Endothelial cell of umbilical vein (primary cell): ENCODE measurements at regions not wholly inside any gene's neighbourhood (a gene's known extent, or its start where the extent isn't known, plus 50 kb on each side); places are given as distances from the start of the nearest gene placed in this dataset.

ENCODE experiments used
- BruUV-seq: library from RNA; stranded (reverse); fragments of 400-500 nt; replicated peaks from 2 replicates; lab custom pipeline; 2021; lab: Mats Ljungman, UMichigan
- CTCF ChIA-PET: fragments of 300-600, 350-600 bp; sonication (Branson Sonifier 250); formaldehyde crosslinking; loops from one replicate; lab custom pipeline; 2021; ENCODE audit warnings: antibody characterized with exemption, inconsistent platforms; lab: Charles Lee
- POLR2A ChIA-PET: fragments of 300-600, 350-600 bp; sonication (Branson Sonifier 250); formaldehyde crosslinking; loops from one replicate; lab custom pipeline; 2021; ENCODE audit warnings: antibody characterized with exemption, inconsistent platforms; lab: Charles Lee
- DNase-seq: peaks from one replicate; pipeline ENCODE4 v3.0.0-alpha.2; 2011; ENCODE audit warnings: low read depth, low spot score
- FAIRE-seq: peaks from 2 replicates; lab custom pipeline; 2011; peaks lifted over from hg19 to GRCh38; lab: Jason Lieb, UNC
- H2AFZ ChIP-seq: 2 replicates; pipeline ENCODE4 v1.6.0; 2012; ENCODE audit warnings: low read depth, low read length, control low read depth, inconsistent platforms
- H3K27ac ChIP-seq: 2 replicates; pipeline ENCODE4 v1.5.1; 2011; ENCODE audit warnings: low read depth, mild to moderate bottlenecking, control low read depth, low read length, moderate library complexity; ENCODE audit not compliant: insufficient read depth
- H3K27me3 ChIP-seq, 2 experiments: 2 replicates each; pipeline versions ENCODE4 v1.6.0 to v1.6.1; 2011; ENCODE audit warnings: low read length in 2 of 2, mixed read lengths in 1 of 2; ENCODE audit not compliant: control insufficient read depth in 2 of 2, insufficient read depth in 2 of 2
- H3K36me3 ChIP-seq, 2 experiments: 2 replicates in 1 of 2; 3 replicates in 1 of 2; pipeline ENCODE4 v1.5.1; 2011; ENCODE audit warnings: low read length in 2 of 2, mild to moderate bottlenecking in 1 of 2, moderate library complexity in 1 of 2; ENCODE audit not compliant: control insufficient read depth in 2 of 2, insufficient read depth in 2 of 2; ENCODE audit errors: extremely low read depth in 1 of 2
- H3K4me1 ChIP-seq: 3 replicates; pipeline ENCODE4 v1.5.1; 2011; ENCODE audit warnings: mild to moderate bottlenecking, low read length; ENCODE audit not compliant: control insufficient read depth, insufficient read depth; ENCODE audit errors: extremely low read depth
- H3K4me2 ChIP-seq: 2 replicates; pipeline ENCODE4 v1.6.1; 2011; ENCODE audit warnings: low read length, control low read depth, mixed read lengths; ENCODE audit not compliant: insufficient read depth
- H3K4me3 ChIP-seq, 3 experiments: fragments of 200-600 bp in 1 of 3; sonication (generic), shearing (Covaris generic) in 1 of 3; replicated peaks in 1 of 3; 2 replicates each; pipeline ENCODE4 v1.5.1; 2011 to 2016; ENCODE audit warnings: control low read depth in 3 of 3, low read length in 3 of 3, mild to moderate bottlenecking in 2 of 3, inconsistent platforms in 1 of 3, low read depth in 1 of 3, moderate library complexity in 1 of 3; ENCODE audit not compliant: insufficient read depth in 1 of 3
- H3K79me2 ChIP-seq: 2 replicates; pipeline ENCODE4 v1.6.0; 2012; ENCODE audit warnings: low read length, inconsistent platforms; ENCODE audit not compliant: control insufficient read depth, insufficient read depth
- H3K9ac ChIP-seq: replicated peaks from 2 replicates; pipeline ENCODE3; 2011; ENCODE audit warnings: low read length, control low read depth; ENCODE audit not compliant: insufficient read depth; ENCODE audit errors: extremely low read depth
- H3K9me1 ChIP-seq: replicated peaks from 3 replicates; pipeline ENCODE4 v1.6.0; 2011; ENCODE audit warnings: mild to moderate bottlenecking, low read length; ENCODE audit not compliant: control insufficient read depth, insufficient read depth; ENCODE audit errors: extremely low read depth
- H3K9me3 ChIP-seq: replicated peaks from 2 replicates; pipeline ENCODE4 v1.5.1; 2012; ENCODE audit warnings: low read length, inconsistent platforms; ENCODE audit not compliant: control insufficient read depth, insufficient read depth
- H4K20me1 ChIP-seq: replicated peaks from 2 replicates; pipeline ENCODE3; 2011; ENCODE audit warnings: mild to moderate bottlenecking, low read length; ENCODE audit not compliant: control insufficient read depth, insufficient read depth; ENCODE audit errors: extremely low read depth
- EZH2 ChIP-seq: IDR thresholded peaks from 2 replicates; pipeline ENCODE4 v1.6.1; 2012; ENCODE audit warnings: borderline replicate concordance, low read depth, mild to moderate bottlenecking, moderate library complexity, low read length, inconsistent platforms; ENCODE audit not compliant: severe bottlenecking
- FOS ChIP-seq: IDR thresholded peaks from 2 replicates; pipeline ENCODE4 v1.6.1; 2011; ENCODE audit warnings: mild to moderate bottlenecking, low read length, moderate library complexity, borderline replicate concordance; ENCODE audit not compliant: insufficient read depth
- GATA2 ChIP-seq: IDR thresholded peaks from 2 replicates; pipeline ENCODE4 v1.7.0; 2011; ENCODE audit warnings: low read depth, mild to moderate bottlenecking, moderate library complexity, mixed read lengths, low read length; ENCODE audit not compliant: insufficient read length, insufficient read depth
- JUN ChIP-seq: IDR thresholded peaks from 2 replicates; pipeline ENCODE4 v1.6.1; 2011; ENCODE audit warnings: borderline replicate concordance, low read depth; ENCODE audit not compliant: insufficient read length, insufficient read depth
- MYC ChIP-seq: IDR thresholded peaks from one replicate; pipeline ENCODE4 v1.6.1; 2011; ENCODE audit warnings: mild to moderate bottlenecking, low read depth, low read length
- POLR2A ChIP-seq: IDR thresholded peaks from 2 replicates; pipeline ENCODE4 v1.6.1; 2012; ENCODE audit warnings: low read depth, mild to moderate bottlenecking, control low read depth, low read length
- POLR2AphosphoS5 ChIP-seq: IDR thresholded peaks from 2 replicates; pipeline ENCODE4 v1.6.1; 2012; ENCODE audit warnings: low read depth, mild to moderate bottlenecking, control low read depth, low read length, moderate library complexity; ENCODE audit not compliant: insufficient read depth
- dilution Hi-C: fragments of 300-500 bp; cut with MboI; formaldehyde crosslinking; loops from one replicate; pipeline ENCODE4 v1.15.0; 2019; ENCODE audit warnings: low sequenced_read_pairs; ENCODE audit not compliant: extremely low pct_ligation_motif_present
- intact Hi-C: fragments of 100-400 bp; cut with micrococcal nuclease; formaldehyde crosslinking; loops from one replicate; pipeline ENCODE4 v1.10.0; 2022
- TF ChIP-seq, protein P1 (sequence below), 2 donors: IDR thresholded peaks; 1 replicate in 1 of 2; 2 replicates in 1 of 2; pipeline ENCODE4 v1.5.1; 2011; ENCODE audit warnings: low read length in 2 of 2, mild to moderate bottlenecking in 2 of 2, moderate library complexity in 2 of 2, control low read depth in 1 of 2, inconsistent platforms in 1 of 2, low read depth in 1 of 2; ENCODE audit not compliant: insufficient read depth in 1 of 2; ENCODE audit errors: extremely low read depth in 1 of 2
- TF ChIP-seq, protein P2 (sequence below): IDR thresholded peaks from 2 replicates; pipeline ENCODE4 v1.6.1; 2011; ENCODE audit not compliant: insufficient read depth, insufficient read length

DNA sequence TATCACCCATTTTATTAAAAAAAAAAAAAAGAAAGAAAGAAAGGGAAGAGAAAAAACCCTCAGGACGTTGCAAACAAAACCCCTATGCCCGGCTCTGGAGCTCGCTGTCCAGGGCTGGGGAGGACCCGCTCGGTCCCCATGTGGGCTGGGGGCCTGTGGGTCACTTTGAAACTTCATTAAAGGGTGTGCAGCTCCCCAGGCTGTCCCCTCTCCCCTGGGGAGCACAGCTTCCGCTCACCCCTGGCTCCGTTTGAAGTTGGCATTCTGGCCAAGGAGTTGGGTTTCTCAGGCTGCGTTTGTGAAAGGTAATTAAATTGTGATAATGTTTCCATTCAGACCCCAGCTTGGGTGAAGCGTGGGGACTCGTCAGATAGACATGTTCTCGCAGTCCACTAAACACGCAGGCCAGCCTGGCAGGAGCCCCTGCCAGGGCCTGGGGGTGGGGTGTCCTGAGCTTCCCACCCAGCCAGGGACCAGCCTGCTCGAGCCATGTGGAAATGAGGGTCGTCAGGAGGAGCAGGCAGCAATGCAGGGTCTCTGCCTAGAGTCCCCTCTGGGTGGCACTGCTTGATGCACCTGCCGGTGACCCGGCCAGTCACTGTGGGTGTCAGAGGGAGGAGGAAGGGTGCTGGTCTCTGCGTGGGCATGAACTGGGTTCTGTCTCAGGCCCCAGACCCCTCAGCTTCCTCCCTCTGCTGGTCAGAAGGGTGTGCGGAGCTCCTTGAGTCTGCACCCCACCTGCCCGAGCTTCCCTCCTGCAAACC is 166.2 kb downstream of the INHBB start:
- ChIA-PET CTCF (interaction anchor here (0.7 to 5.2 kb wide), 9 partner anchors 9 to 564 kb away, joined by 3 to 29 read pairs (median 4); no protein-coding TSS in a partner anchor), POLR2A (interaction anchor here (0.7 kb wide), 1 partner anchor 256 kb away, joined by 4 read pairs; no protein-coding TSS in a partner anchor)
- BruUV-seq: no TSS peak
- intact Hi-C loops (no loop called here), dilution Hi-C loops (no loop called here)
- peaks cover 19 to 39% of the 10 kb centered on the region in 2 experiments for H3K27me3 ChIP-seq
- H2AFZ ChIP-seq: no peak overlapping the region
- H3K4me2 ChIP-seq: no peak overlapping the region
- H3K4me1 ChIP-seq: peaks cover 12% of the 10 kb centered on the region
- TF ChIP-seq MYC (no peak), JUN (no peak), EZH2 (no peak), POLR2A (no peak), GATA2 (no peak), FOS (no peak), POLR2AphosphoS5 (no peak)
- TF ChIP-seq, protein P1, sequence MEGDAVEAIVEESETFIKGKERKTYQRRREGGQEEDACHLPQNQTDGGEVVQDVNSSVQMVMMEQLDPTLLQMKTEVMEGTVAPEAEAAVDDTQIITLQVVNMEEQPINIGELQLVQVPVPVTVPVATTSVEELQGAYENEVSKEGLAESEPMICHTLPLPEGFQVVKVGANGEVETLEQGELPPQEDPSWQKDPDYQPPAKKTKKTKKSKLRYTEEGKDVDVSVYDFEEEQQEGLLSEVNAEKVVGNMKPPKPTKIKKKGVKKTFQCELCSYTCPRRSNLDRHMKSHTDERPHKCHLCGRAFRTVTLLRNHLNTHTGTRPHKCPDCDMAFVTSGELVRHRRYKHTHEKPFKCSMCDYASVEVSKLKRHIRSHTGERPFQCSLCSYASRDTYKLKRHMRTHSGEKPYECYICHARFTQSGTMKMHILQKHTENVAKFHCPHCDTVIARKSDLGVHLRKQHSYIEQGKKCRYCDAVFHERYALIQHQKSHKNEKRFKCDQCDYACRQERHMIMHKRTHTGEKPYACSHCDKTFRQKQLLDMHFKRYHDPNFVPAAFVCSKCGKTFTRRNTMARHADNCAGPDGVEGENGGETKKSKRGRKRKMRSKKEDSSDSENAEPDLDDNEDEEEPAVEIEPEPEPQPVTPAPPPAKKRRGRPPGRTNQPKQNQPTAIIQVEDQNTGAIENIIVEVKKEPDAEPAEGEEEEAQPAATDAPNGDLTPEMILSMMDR (IDR thresholded peaks at IDR 0.05; ENCODE audit: extremely low read depth in 1 of 2, insufficient read depth in 1 of 2, low read depth in 1 of 2, low read length in 2 of 2): no peak
- TF ChIP-seq, protein P2, sequence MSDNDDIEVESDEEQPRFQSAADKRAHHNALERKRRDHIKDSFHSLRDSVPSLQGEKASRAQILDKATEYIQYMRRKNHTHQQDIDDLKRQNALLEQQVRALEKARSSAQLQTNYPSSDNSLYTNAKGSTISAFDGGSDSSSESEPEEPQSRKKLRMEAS: no peak
- no peak overlapping the region for H3K27ac ChIP-seq
- no peak for DNase-seq
- H3K9me1 ChIP-seq: no peaks in the 10 kb centered on the region
- H3K9me3 ChIP-seq: no peaks in the 10 kb centered on the region
- H4K20me1 ChIP-seq: no peaks in the 10 kb centered on the region
- no peak overlapping the region for H3K4me3 ChIP-seq
- H3K79me2 ChIP-seq: no peaks in the 10 kb centered on the region
- FAIRE-seq: no peak
- H3K36me3 ChIP-seq: no peaks in the 10 kb centered on the region
- no peak overlapping the region for H3K9ac ChIP-seq
